ENCODE measurements at regions not wholly inside any gene's neighbourhood (a gene's known extent, or its start where the extent isn't known, plus 50 kb on each side); places are given as distances from the start of the nearest gene placed in this dataset.

GRCh38 chr7:142523821-142524460 lies 225.3 kb upstream of the PRSS1 start:
- H3K56ac ChIP-seq (ENCODE audit: extremely low read depth, insufficient read depth, low read length): no peak overlapping the region
- no peak overlapping the region for H4K5ac ChIP-seq (ENCODE audit: low read depth, low read length)
- no peak overlapping the region for H2BK120ac ChIP-seq (ENCODE audit: low read depth, low read length)
- in situ Hi-C loops (cut with MboI; ENCODE audit: low sequenced_read_pairs): loop anchor here (10.0 kb wide), 1 partner anchor 691 kb away; no protein-coding TSS in a partner anchor
- H3K18ac ChIP-seq (ENCODE audit: low read depth, low read length): no peak overlapping the region
- POLR2A ChIA-PET (ENCODE audit: unreplicated experiment): no interaction called here
- no peak overlapping the region for H3K23ac ChIP-seq (ENCODE audit: low read depth, low read length)
- BruUV-seq (replicated peaks): no TSS peak
- no peak overlapping the region for H2BK20ac ChIP-seq (ENCODE audit: low read depth, low read length)
- no peak overlapping the region for H4K91ac ChIP-seq (ENCODE audit: insufficient read depth, low read depth, low read length)
- H3K4me1 ChIP-seq (ENCODE audit: control insufficient read depth, insufficient read depth, low read length): no peaks in the 10 kb centered on the region
- intact Hi-C loops (cut with micrococcal nuclease): loop anchor here (2.0 to 5.0 kb wide), 2 partner anchors 21 to 42 kb away; no protein-coding TSS in a partner anchor
- ATAC-seq (ENCODE audit: low read depth): peak; percentile 72
- no peak overlapping the region for H2BK5ac ChIP-seq (ENCODE audit: low read depth, low read length, poor library complexity, severe bottlenecking)
- H3K14ac ChIP-seq (replicated peaks; ENCODE audit: low read depth, low read length): no peak overlapping the region
- H2AFZ ChIP-seq (replicated peaks; ENCODE audit: low read length, poor library complexity): no peak overlapping the region
- no peaks in the 10 kb centered on the region for H4K20me1 ChIP-seq (ENCODE audit: insufficient read depth, low read length)
- no peak overlapping the region for H2AK5ac ChIP-seq (ENCODE audit: low read depth, low read length)
- no peaks in the 10 kb centered on the region for H3K9me3 ChIP-seq (ENCODE audit: control insufficient read depth, insufficient read depth, low read length)
- no peak overlapping the region for H2BK15ac ChIP-seq (ENCODE audit: low read depth, low read length)
- H3K36me3 ChIP-seq (ENCODE audit: control insufficient read depth, insufficient read depth, low read length): no peaks in the 10 kb centered on the region
- H3K4ac ChIP-seq (ENCODE audit: low read depth, low read length): no peak overlapping the region
- DNase-seq: no peak
- CTCF ChIA-PET: interaction anchor here (0.9 to 2.9 kb wide), 8 partner anchors 11 to 287 kb away, joined by 3 to 16 read pairs (median 6); no protein-coding TSS in a partner anchor
- no peak overlapping the region for H4K8ac ChIP-seq (ENCODE audit: low read depth in 2 of 2, low read length in 2 of 2)
- H3K79me1 ChIP-seq (ENCODE audit: low read depth in 1 of 2, low read length in 2 of 2): no peaks in the 10 kb centered on the region
- no CpG with 5 or more reads among the region's 9 CpGs for WGBS, 2 experiments (ENCODE audit: extremely low coverage in 2 of 2, insufficient read length in 1 of 2)
- H2AK9ac ChIP-seq (replicated peaks; ENCODE audit: low read depth, low read length, poor library complexity): no peak overlapping the region
- H3K4me3 ChIP-seq (ENCODE audit: insufficient read depth, low read depth, low read length): no peak overlapping the region
- peak overlapping the region; percentile 52 for H3K4me2 ChIP-seq (ENCODE audit: low read depth, low read length)
- H3K9me1 ChIP-seq (ENCODE audit: insufficient read depth, low read length): peaks cover 3% of the 10 kb centered on the region; the same call in 1 of the 2 replicates
- H3K27ac ChIP-seq (ENCODE audit: insufficient read depth, low read length): no peak overlapping the region
- TF ChIP-seq MXI1 (IDR thresholded peaks at IDR 0.05; ENCODE audit: borderline replicate concordance, low read depth, low read length) (no peak), MAZ (IDR thresholded peaks at IDR 0.05; ENCODE audit: borderline replicate concordance, low read depth, low read length) (no peak), MAFK (IDR thresholded peaks at IDR 0.05; ENCODE audit: low read depth, low read length) (no peak), ELK1 (IDR thresholded peaks at IDR 0.05; ENCODE audit: borderline replicate concordance, low read depth, low read length) (no peak), CTCF (conservative IDR thresholded peaks at IDR 0.05; ENCODE audit: low read depth, low read length) (peak; percentile 22; the same call in 1 of the 2 replicates), FOS (IDR thresholded peaks at IDR 0.05; ENCODE audit: low read depth, low read length) (no peak), CHD1 (IDR thresholded peaks at IDR 0.05; ENCODE audit: low read depth, low read length) (no peak)
- H3K27me3 ChIP-seq (ENCODE audit: control insufficient read depth, insufficient read depth, low read length): peaks cover 20% of the 10 kb centered on the region
- H3K9ac ChIP-seq (ENCODE audit: low read depth, low read length): no peak overlapping the region
- dilution Hi-C loops (cut with HindIII; ENCODE audit: low sequenced_read_pairs, unreplicated experiment): loop anchor here (25.0 kb wide), 1 partner anchor 263 kb away; no protein-coding TSS in a partner anchor
